Neural cell (in vitro differentiated cells): ENCODE measurements at regions not wholly inside any gene's neighbourhood (a gene's known extent, or its start where the extent isn't known, plus 50 kb on each side); places are given as distances from the start of the nearest gene placed in this dataset.

ENCODE experiments used
- CTCF ChIP-seq: fragments of 450-650 bp; IDR thresholded peaks from 2 replicates; pipeline ENCODE4 v1.5.1; 2014; ENCODE audit warnings: antibody characterized with exemption, mild to moderate bottlenecking, moderate library complexity; ENCODE audit not compliant: poor library complexity, severe bottlenecking
- EP300 ChIP-seq: fragments of 450-650 bp; conservative IDR thresholded peaks from 2 replicates; pipeline ENCODE4 v1.6.1; 2014; ENCODE audit warnings: antibody characterized with exemption, mild to moderate bottlenecking, moderate library complexity; ENCODE audit not compliant: poor library complexity, severe bottlenecking
- POLR2AphosphoS5 ChIP-seq: IDR thresholded peaks from 2 replicates; pipeline ENCODE4 v1.6.1; 2012

DNA sequence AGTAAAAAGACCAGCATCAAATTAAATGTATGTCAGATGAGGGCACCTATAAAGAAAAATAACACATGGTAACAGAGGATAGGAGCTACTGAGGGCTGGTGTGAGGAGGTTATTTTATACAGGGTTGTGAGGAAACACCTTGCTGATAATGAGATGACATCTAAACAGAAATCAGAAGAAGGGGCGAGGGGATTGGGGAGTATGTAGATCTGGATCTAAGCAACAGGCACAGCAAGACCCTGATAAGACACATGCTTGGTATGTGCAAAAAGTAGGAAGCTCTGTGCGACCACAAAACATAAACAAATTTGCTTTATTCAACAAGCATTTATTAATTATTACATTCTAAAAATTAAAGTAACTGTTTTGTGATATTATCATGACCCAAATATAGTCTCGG is 295.4 kb downstream of the ZEB2 start:
- TF ChIP-seq EP300: no peak
- TF ChIP-seq POLR2AphosphoS5: no peak
- TF ChIP-seq CTCF: no peak
